Medulla oblongata (tissue), 1 donor: ENCODE measurements at regions not wholly inside any gene's neighbourhood (a gene's known extent, or its start where the extent isn't known, plus 50 kb on each side); places are given as distances from the start of the nearest gene placed in this dataset.
A peak's percentile ranks its signal among the peaks of the same experiment; 100 is the strongest.

ENCODE experiments used
- DNase-seq: peaks from one replicate; pipeline ENCODE4 v3.0.0-alpha.2; 2015; ENCODE audit errors: extremely low spot score

GRCh38 chr9:69955536-69956355 is 87.9 kb upstream of the MAMDC2 start:
- DNase-seq, result no peak

- DNase-seq, result no peak
Observed at GRCh38 chr9:69961843-69962242, 81.8 kb upstream of the MAMDC2 start.

GRCh38 chr9:69963803-69964202 is 79.8 kb upstream of the MAMDC2 start:
- DNase-seq, result no peak

- DNase-seq, result no peak
Observed at GRCh38 chr9:69964446-69964845, 79.2 kb upstream of the MAMDC2 start.

- DNase-seq, result no peak
Observed at GRCh38 chr9:69965416-69966145, 78.1 kb upstream of the MAMDC2 start.

GRCh38 chr9:69967344-69967743 is 76.3 kb upstream of the MAMDC2 start:
- no peak for DNase-seq

GRCh38 chr9:69970001-69970533 is 73.6 kb upstream of the MAMDC2 start:
- DNase-seq, result no peak

GRCh38 chr9:69971643-69972449 is 71.8 kb upstream of the MAMDC2 start:
- peak; percentile 80 for DNase-seq

GRCh38 chr9:69975681-69976080 is 68.0 kb upstream of the MAMDC2 start:
- DNase-seq, result no peak

- no peak for DNase-seq
Observed at GRCh38 chr9:69976152-69976551, 67.5 kb upstream of the MAMDC2 start.

- no peak for DNase-seq
Observed at GRCh38 chr9:69980041-69980440, 63.6 kb upstream of the MAMDC2 start.

- DNase-seq, result no peak
Observed at GRCh38 chr9:69980591-69980990, 63.1 kb upstream of the MAMDC2 start.

- DNase-seq, result no peak
Observed at GRCh38 chr9:69981686-69982445, 61.8 kb upstream of the MAMDC2 start.

- no peak for DNase-seq
Observed at GRCh38 chr9:69984831-69985230, 58.8 kb upstream of the MAMDC2 start.

GRCh38 chr9:69985971-69986370 is 57.7 kb upstream of the MAMDC2 start:
- DNase-seq, result no peak

GRCh38 chr9:69986970-69987369 is 56.7 kb upstream of the MAMDC2 start:
- DNase-seq, result no peak

GRCh38 chr9:69987457-69987856 is 56.2 kb upstream of the MAMDC2 start:
- DNase-seq, result no peak

- DNase-seq, result peak; percentile 5
Observed at GRCh38 chr9:69993110-69993509, 50.5 kb upstream of the MAMDC2 start.
